ENCODE measurements at regions not wholly inside any gene's neighbourhood (a gene's known extent, or its start where the extent isn't known, plus 50 kb on each side); places are given as distances from the start of the nearest gene placed in this dataset.

DNA sequence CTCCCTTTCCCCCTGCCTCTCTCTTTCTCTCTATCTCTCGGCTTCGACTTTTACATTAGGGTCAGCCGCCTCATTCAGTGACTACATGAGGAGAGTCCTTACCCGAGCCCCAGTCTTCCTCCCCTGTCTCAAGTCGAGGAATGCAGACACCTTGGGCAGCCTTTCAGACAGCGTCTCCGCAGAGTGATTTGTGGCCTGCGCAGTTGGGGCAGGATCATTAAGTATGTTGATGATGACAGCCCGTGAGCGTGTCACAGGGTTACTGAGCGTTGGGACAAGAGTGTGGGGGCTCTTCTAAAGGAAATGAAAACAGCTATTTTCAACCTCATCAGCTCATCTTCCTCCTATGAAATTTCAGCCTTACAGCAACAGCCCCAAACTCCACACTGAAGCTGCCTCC lies 312.1 kb upstream of the GATB start:
- H3K4me3 ChIP-seq: no peak overlapping the region
- H3K4me1 ChIP-seq: no peaks in the 10 kb centered on the region
- H3K36me3 ChIP-seq: no peaks in the 10 kb centered on the region
- no peak for DNase-seq
- H3K27ac ChIP-seq: no peak overlapping the region
- TF ChIP-seq POLR2A (IDR thresholded peaks at IDR 0.05): no peak
- no peak for TF ChIP-seq CTCF (IDR thresholded peaks at IDR 0.05)
- intact Hi-C loops (cut with DNase I): no loop called here
- H3K27me3 ChIP-seq: no peaks in the 10 kb centered on the region
- 94 to 96% methylated on average over 10 to 11 of the region's 11 CpGs for WGBS, 2 donors
- no peaks in the 10 kb centered on the region for H3K9me3 ChIP-seq

GRCh38 chr4:152072001-152072485 lies 311.2 kb upstream of the GATB start:
- Histone ChIP-seq H3K9me3 (no peaks in the 10 kb centered on the region), H3K4me1 (no peaks in the 10 kb centered on the region), H3K4me3 (no peak overlapping the region), H3K36me3 (no peaks in the 10 kb centered on the region), H3K27ac (no peak overlapping the region), H3K27me3 (no peaks in the 10 kb centered on the region)
- 90% methylated on average over 2 of the region's 8 CpGs; no CpG with 5 or more reads in 1 of the 2 donors for WGBS, 2 donors
- DNase-seq: no peak
- TF ChIP-seq CTCF (IDR thresholded peaks at IDR 0.05): no peak
- TF ChIP-seq POLR2A (IDR thresholded peaks at IDR 0.05): no peak
- intact Hi-C loops (cut with DNase I): no loop called here

DNA sequence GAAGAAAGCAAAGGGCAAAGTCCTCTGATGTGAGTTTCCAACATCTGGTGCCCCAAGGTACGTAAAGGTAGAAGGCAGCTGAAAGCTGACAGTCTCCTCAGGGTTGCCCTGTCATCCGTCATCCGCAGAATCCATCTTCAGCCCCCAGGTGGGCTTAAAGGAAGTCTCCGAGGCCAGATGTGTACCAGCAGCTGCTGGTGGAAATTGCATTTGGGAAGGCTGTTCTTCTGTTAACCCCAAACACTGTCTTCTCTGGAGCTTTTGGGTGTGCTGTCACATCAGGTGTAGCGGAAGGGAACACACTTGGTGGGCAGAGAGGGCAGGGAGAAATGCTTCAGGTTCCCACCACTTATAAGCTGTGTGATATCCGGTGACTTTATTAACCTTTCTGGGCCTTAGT lies 310.0 kb upstream of the GATB start:
- Histone ChIP-seq H3K36me3 (no peaks in the 10 kb centered on the region), H3K27me3 (no peaks in the 10 kb centered on the region), H3K9me3 (no peaks in the 10 kb centered on the region), H3K4me3 (no peak overlapping the region), H3K4me1 (no peaks in the 10 kb centered on the region), H3K27ac (no peak overlapping the region)
- 94 to 100% methylated on average over 1 to 6 of the region's 6 CpGs for WGBS, 2 donors
- TF ChIP-seq POLR2A (IDR thresholded peaks at IDR 0.05): no peak
- no peak for TF ChIP-seq CTCF (IDR thresholded peaks at IDR 0.05)
- DNase-seq: no peak
- intact Hi-C loops (cut with DNase I): no loop called here

- intact Hi-C loops (cut with DNase I): no loop called here
- Histone ChIP-seq H3K27me3 (no peaks in the 10 kb centered on the region), H3K9me3 (no peaks in the 10 kb centered on the region), H3K4me1 (peaks cover 0 to 4% (median 0%) of the 10 kb centered on the region in 3 donors), H3K27ac (no peak overlapping the region), H3K36me3 (no peaks in the 10 kb centered on the region), H3K4me3 (no peak overlapping the region)
- DNase-seq: no peak
- no peak for TF ChIP-seq POLR2A (IDR thresholded peaks at IDR 0.05)
- TF ChIP-seq CTCF (IDR thresholded peaks at IDR 0.05): no peak
- 60 to 68% methylated on average over 3 of the region's 3 CpGs for WGBS, 2 donors
These were observed 308.1 kb upstream of the GATB start for GRCh38 chr4:152068866-152069265.

DNA sequence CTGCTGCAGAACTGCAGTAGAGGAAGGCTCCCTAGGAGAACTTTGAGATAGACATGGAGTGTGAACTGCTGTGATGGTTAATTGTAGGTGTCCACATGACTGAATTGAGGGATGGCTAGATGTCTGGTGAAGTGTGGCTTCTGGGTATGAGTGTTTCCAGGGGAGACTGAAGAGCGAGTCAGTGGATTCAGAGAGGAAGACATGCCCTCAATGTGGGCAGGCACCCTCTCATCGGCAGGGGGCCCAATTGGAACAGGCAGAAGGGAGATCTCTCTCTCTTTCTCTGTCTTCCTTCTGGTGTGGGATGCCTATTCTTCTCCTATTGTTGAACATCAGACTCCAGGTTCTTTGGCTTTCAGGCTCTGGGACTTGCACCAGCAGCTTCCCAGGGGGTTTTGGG lies 304.7 kb upstream of the GATB start:
- WGBS, 2 donors: 72 to 85% methylated on average over 2 of the region's 2 CpGs
- H3K4me1 ChIP-seq: peaks cover 0 to 11% (median 0%) of the 10 kb centered on the region in 3 donors
- no peak for DNase-seq
- no peaks in the 10 kb centered on the region for H3K9me3 ChIP-seq
- no peaks in the 10 kb centered on the region for H3K27me3 ChIP-seq
- H3K27ac ChIP-seq: no peak overlapping the region
- intact Hi-C loops (cut with DNase I): no loop called here
- no peak overlapping the region for H3K4me3 ChIP-seq
- TF ChIP-seq POLR2A (IDR thresholded peaks at IDR 0.05) (no peak), CTCF (IDR thresholded peaks at IDR 0.05) (no peak)
- no peaks in the 10 kb centered on the region for H3K36me3 ChIP-seq

Data from esophagus squamous epithelium (tissue), 5 donors.